ENCODE measurements at regions not wholly inside any gene's neighbourhood (a gene's known extent, or its start where the extent isn't known, plus 50 kb on each side); places are given as distances from the start of the nearest gene placed in this dataset.

- H3K4me3 ChIP-seq (ENCODE audit: low read length), result no peak overlapping the region
- H3K9me2 ChIP-seq (replicated peaks; ENCODE audit: insufficient read depth, low read length), result no peaks in the 10 kb centered on the region
- no peak overlapping the region for H2AFZ ChIP-seq (ENCODE audit: low read length)
- H3K9me3 ChIP-seq (replicated peaks; ENCODE audit: insufficient read depth, low read length), result no peaks in the 10 kb centered on the region
- H3K27me3 ChIP-seq (replicated peaks; ENCODE audit: insufficient read depth, low read length), result no peaks in the 10 kb centered on the region
- no peaks in the 10 kb centered on the region for H3K79me2 ChIP-seq (ENCODE audit: low read length)
- H3K4me2 ChIP-seq (ENCODE audit: low read depth, low read length), result no peak overlapping the region
- H3K27ac ChIP-seq (ENCODE audit: low read length), result no peak overlapping the region
- no peak overlapping the region for H3K9ac ChIP-seq (ENCODE audit: low read length)
- no peaks in the 10 kb centered on the region for H3F3A ChIP-seq (ENCODE audit: insufficient read depth, low read length)
- no peaks in the 10 kb centered on the region for H3K36me3 ChIP-seq (replicated peaks; ENCODE audit: insufficient read depth, low read length)
- TF ChIP-seq EZH2phosphoT487 (IDR thresholded peaks at IDR 0.05; ENCODE audit: low read length) (no peak), CTCF (IDR thresholded peaks at IDR 0.05; ENCODE audit: low read length) (no peak), EZH2 (optimal IDR thresholded peaks at IDR 0.05; ENCODE audit: low read depth, low read length) (no peak)
- DNase-seq, result no peak
- H3K4me1 ChIP-seq (ENCODE audit: low read length), result no peaks in the 10 kb centered on the region
- H4K20me1 ChIP-seq (ENCODE audit: insufficient read depth, low read length), result no peaks in the 10 kb centered on the region
Observed at GRCh38 chr4:54909961-54910360, 215.4 kb downstream of the KDR start.

GRCh38 chr4:54908763-54909162, 216.6 kb downstream of the KDR start:
- H3K27ac ChIP-seq (ENCODE audit: low read length), result no peak overlapping the region
- TF ChIP-seq EZH2phosphoT487 (IDR thresholded peaks at IDR 0.05; ENCODE audit: low read length), result no peak
- no peak for TF ChIP-seq EZH2 (optimal IDR thresholded peaks at IDR 0.05; ENCODE audit: low read depth, low read length)
- H3K79me2 ChIP-seq (ENCODE audit: low read length), result no peaks in the 10 kb centered on the region
- H3K4me2 ChIP-seq (ENCODE audit: low read depth, low read length), result no peak overlapping the region
- H3K9me3 ChIP-seq (replicated peaks; ENCODE audit: insufficient read depth, low read length), result no peaks in the 10 kb centered on the region
- no peaks in the 10 kb centered on the region for H3K4me1 ChIP-seq (ENCODE audit: low read length)
- no peaks in the 10 kb centered on the region for H3F3A ChIP-seq (ENCODE audit: insufficient read depth, low read length)
- H3K9me2 ChIP-seq (replicated peaks; ENCODE audit: insufficient read depth, low read length), result no peaks in the 10 kb centered on the region
- no peaks in the 10 kb centered on the region for H3K36me3 ChIP-seq (replicated peaks; ENCODE audit: insufficient read depth, low read length)
- DNase-seq, result no peak
- no peaks in the 10 kb centered on the region for H3K27me3 ChIP-seq (replicated peaks; ENCODE audit: insufficient read depth, low read length)
- H4K20me1 ChIP-seq (ENCODE audit: insufficient read depth, low read length), result no peaks in the 10 kb centered on the region
- no peak overlapping the region for H2AFZ ChIP-seq (ENCODE audit: low read length)
- H3K9ac ChIP-seq (ENCODE audit: low read length), result no peak overlapping the region
- H3K4me3 ChIP-seq (ENCODE audit: low read length), result no peak overlapping the region

GRCh38 chr4:54904953-54905352, 220.4 kb downstream of the KDR start:
- Histone ChIP-seq H2AFZ (ENCODE audit: low read length) (no peak overlapping the region), H3K79me2 (ENCODE audit: low read length) (no peaks in the 10 kb centered on the region), H3K27me3 (replicated peaks; ENCODE audit: insufficient read depth, low read length) (no peaks in the 10 kb centered on the region), H3K27ac (ENCODE audit: low read length) (no peak overlapping the region), H3K9me3 (replicated peaks; ENCODE audit: insufficient read depth, low read length) (no peaks in the 10 kb centered on the region), H3K4me2 (ENCODE audit: low read depth, low read length) (no peak overlapping the region), H3K9me2 (replicated peaks; ENCODE audit: insufficient read depth, low read length) (no peaks in the 10 kb centered on the region), H3K4me3 (ENCODE audit: low read length) (no peak overlapping the region), H3F3A (ENCODE audit: insufficient read depth, low read length) (no peaks in the 10 kb centered on the region), H3K4me1 (ENCODE audit: low read length) (no peaks in the 10 kb centered on the region), H3K9ac (ENCODE audit: low read length) (no peak overlapping the region), H4K20me1 (ENCODE audit: insufficient read depth, low read length) (no peaks in the 10 kb centered on the region), H3K36me3 (replicated peaks; ENCODE audit: insufficient read depth, low read length) (no peaks in the 10 kb centered on the region)
- TF ChIP-seq EZH2 (optimal IDR thresholded peaks at IDR 0.05; ENCODE audit: low read depth, low read length) (no peak), CTCF (IDR thresholded peaks at IDR 0.05; ENCODE audit: low read length) (no peak), EZH2phosphoT487 (IDR thresholded peaks at IDR 0.05; ENCODE audit: low read length) (no peak)
- DNase-seq, result no peak

- Histone ChIP-seq H3K27me3 (replicated peaks; ENCODE audit: insufficient read depth, low read length) (no peaks in the 10 kb centered on the region), H3K4me3 (ENCODE audit: low read length) (no peak overlapping the region), H3K9me2 (replicated peaks; ENCODE audit: insufficient read depth, low read length) (no peaks in the 10 kb centered on the region), H3K4me2 (ENCODE audit: low read depth, low read length) (no peak overlapping the region), H3F3A (ENCODE audit: insufficient read depth, low read length) (no peaks in the 10 kb centered on the region), H3K79me2 (ENCODE audit: low read length) (no peaks in the 10 kb centered on the region), H3K36me3 (replicated peaks; ENCODE audit: insufficient read depth, low read length) (no peaks in the 10 kb centered on the region), H4K20me1 (ENCODE audit: insufficient read depth, low read length) (no peaks in the 10 kb centered on the region), H3K27ac (ENCODE audit: low read length) (no peak overlapping the region), H2AFZ (ENCODE audit: low read length) (no peak overlapping the region), H3K9ac (ENCODE audit: low read length) (no peak overlapping the region), H3K4me1 (ENCODE audit: low read length) (no peaks in the 10 kb centered on the region), H3K9me3 (replicated peaks; ENCODE audit: insufficient read depth, low read length) (no peaks in the 10 kb centered on the region)
- TF ChIP-seq EZH2phosphoT487 (IDR thresholded peaks at IDR 0.05; ENCODE audit: low read length), result no peak
- TF ChIP-seq CTCF (IDR thresholded peaks at IDR 0.05; ENCODE audit: low read length), result no peak
- TF ChIP-seq EZH2 (optimal IDR thresholded peaks at IDR 0.05; ENCODE audit: low read depth, low read length), result no peak
- DNase-seq, result no peak
Observed at GRCh38 chr4:54902976-54903375, 222.4 kb downstream of the KDR start.

Measured in MM.1S (cell line).